Glutamatergic neuron (in vitro differentiated cells): ENCODE measurements at regions not wholly inside any gene's neighbourhood (a gene's known extent, or its start where the extent isn't known, plus 50 kb on each side); places are given as distances from the start of the nearest gene placed in this dataset.
"Not testable (repeated sequence)": the region's sequence is repeated elsewhere in the genome, so short reads cannot be mapped to it uniquely, and the experiment has no call there.

ENCODE experiments used
- DNase-seq: peaks from one replicate; pipeline ENCODE4 v3.0.0; 2022
- H3K27ac Mint-ChIP-seq: one replicate; pipeline ENCODE4 v1.8.0; 2020; ENCODE audit warnings: mild to moderate bottlenecking, mixed read lengths, inconsistent platforms; ENCODE audit not compliant: unreplicated experiment
- H3K27me3 Mint-ChIP-seq: one replicate; pipeline ENCODE4 v1.8.0; 2020; ENCODE audit warnings: mild to moderate bottlenecking, moderate library complexity, mixed read lengths, inconsistent platforms; ENCODE audit not compliant: unreplicated experiment
- H3K36me3 Mint-ChIP-seq: one replicate; pipeline ENCODE4 v1.8.0; 2020; ENCODE audit warnings: mild to moderate bottlenecking, mixed read lengths, inconsistent platforms; ENCODE audit not compliant: unreplicated experiment
- H3K4me1 Mint-ChIP-seq: one replicate; pipeline ENCODE4 v1.8.0; 2020; ENCODE audit warnings: mild to moderate bottlenecking, low read depth, mixed read lengths, inconsistent platforms; ENCODE audit not compliant: unreplicated experiment
- H3K4me3 Mint-ChIP-seq: one replicate; pipeline ENCODE4 v1.8.0; 2020; ENCODE audit warnings: mild to moderate bottlenecking, mixed read lengths, inconsistent platforms; ENCODE audit not compliant: unreplicated experiment
- H3K9me3 Mint-ChIP-seq: one replicate; pipeline ENCODE4 v1.8.0; 2020; ENCODE audit warnings: mild to moderate bottlenecking, moderate library complexity, mixed read lengths, inconsistent platforms; ENCODE audit not compliant: unreplicated experiment
- TF ChIP-seq, protein P1 (sequence below): fragments of 200-600 bp; sonication (generic); IDR thresholded peaks from one replicate; pipeline ENCODE4 v1.5.0; 2021; ENCODE audit not compliant: partially characterized antibody, unreplicated experiment

DNA sequence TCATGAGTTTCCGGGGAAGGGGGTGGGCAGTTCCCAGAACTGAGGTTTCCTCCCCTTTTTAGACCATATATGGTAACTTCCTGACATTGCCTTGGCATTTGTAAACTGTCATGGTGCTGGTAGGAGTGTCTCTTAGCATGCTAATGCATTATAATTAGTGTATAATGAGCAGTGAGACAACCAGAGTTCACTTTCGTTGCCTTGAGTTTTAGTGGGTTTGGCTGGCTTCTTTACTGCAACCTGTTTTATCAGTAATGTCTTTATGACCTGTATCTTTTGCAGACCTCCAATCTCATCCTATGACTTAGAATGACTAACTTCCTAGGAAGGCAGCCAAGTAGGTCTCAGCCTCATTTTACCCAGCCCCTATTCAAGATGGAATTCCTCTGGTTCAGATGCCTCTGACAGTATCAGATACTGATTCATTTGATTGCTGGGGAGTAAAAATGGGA is 447.3 kb downstream of the XIRP2 start:
- TF ChIP-seq, protein P1, sequence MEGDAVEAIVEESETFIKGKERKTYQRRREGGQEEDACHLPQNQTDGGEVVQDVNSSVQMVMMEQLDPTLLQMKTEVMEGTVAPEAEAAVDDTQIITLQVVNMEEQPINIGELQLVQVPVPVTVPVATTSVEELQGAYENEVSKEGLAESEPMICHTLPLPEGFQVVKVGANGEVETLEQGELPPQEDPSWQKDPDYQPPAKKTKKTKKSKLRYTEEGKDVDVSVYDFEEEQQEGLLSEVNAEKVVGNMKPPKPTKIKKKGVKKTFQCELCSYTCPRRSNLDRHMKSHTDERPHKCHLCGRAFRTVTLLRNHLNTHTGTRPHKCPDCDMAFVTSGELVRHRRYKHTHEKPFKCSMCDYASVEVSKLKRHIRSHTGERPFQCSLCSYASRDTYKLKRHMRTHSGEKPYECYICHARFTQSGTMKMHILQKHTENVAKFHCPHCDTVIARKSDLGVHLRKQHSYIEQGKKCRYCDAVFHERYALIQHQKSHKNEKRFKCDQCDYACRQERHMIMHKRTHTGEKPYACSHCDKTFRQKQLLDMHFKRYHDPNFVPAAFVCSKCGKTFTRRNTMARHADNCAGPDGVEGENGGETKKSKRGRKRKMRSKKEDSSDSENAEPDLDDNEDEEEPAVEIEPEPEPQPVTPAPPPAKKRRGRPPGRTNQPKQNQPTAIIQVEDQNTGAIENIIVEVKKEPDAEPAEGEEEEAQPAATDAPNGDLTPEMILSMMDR = no peak
- Mint-ChIP-seq H3K27ac (no peak overlapping the region), H3K9me3 (no peaks in the 10 kb centered on the region), H3K36me3 (no peaks in the 10 kb centered on the region), H3K4me1 (no peaks in the 10 kb centered on the region), H3K4me3 (no peak overlapping the region), H3K27me3 (no peaks in the 10 kb centered on the region)
- DNase-seq = no peak

GRCh38 chr2:167334146-167334742 is 446.0 kb downstream of the XIRP2 start:
- TF ChIP-seq, protein P1 = no peak
- Mint-ChIP-seq H3K27me3 (no peaks in the 10 kb centered on the region), H3K36me3 (no peaks in the 10 kb centered on the region), H3K4me1 (no peaks in the 10 kb centered on the region), H3K4me3 (no peak overlapping the region), H3K9me3 (no peaks in the 10 kb centered on the region), H3K27ac (no peak overlapping the region)
- DNase-seq = no peak

GRCh38 chr2:167333245-167333644 is 445.0 kb downstream of the XIRP2 start:
- Mint-ChIP-seq H3K27ac (no peak overlapping the region), H3K9me3 (no peaks in the 10 kb centered on the region), H3K4me3 (no peak overlapping the region), H3K36me3 (no peaks in the 10 kb centered on the region), H3K4me1 (no peaks in the 10 kb centered on the region), H3K27me3 (no peaks in the 10 kb centered on the region)
- DNase-seq = no peak
- TF ChIP-seq, protein P1 = no peak

GRCh38 chr2:167332358-167332757 is 444.1 kb downstream of the XIRP2 start:
- Mint-ChIP-seq H3K4me3 (no peak overlapping the region), H3K9me3 (no peaks in the 10 kb centered on the region), H3K4me1 (no peaks in the 10 kb centered on the region), H3K27me3 (no peaks in the 10 kb centered on the region), H3K27ac (no peak overlapping the region), H3K36me3 (no peaks in the 10 kb centered on the region)
- no peak for DNase-seq
- TF ChIP-seq, protein P1 = no peak

- TF ChIP-seq, protein P1 = peak; percentile 22
- Mint-ChIP-seq H3K27ac (no peak overlapping the region), H3K4me3 (no peak overlapping the region), H3K36me3 (no peaks in the 10 kb centered on the region), H3K9me3 (no peaks in the 10 kb centered on the region), H3K27me3 (no peaks in the 10 kb centered on the region), H3K4me1 (no peaks in the 10 kb centered on the region)
- peak; percentile 38 for DNase-seq
These were observed 443.5 kb downstream of the XIRP2 start for GRCh38 chr2:167331636-167332232.

- H3K4me1 Mint-ChIP-seq, H3K27me3 Mint-ChIP-seq, H3K9me3 Mint-ChIP-seq, H3K4me3 Mint-ChIP-seq, H3K27ac Mint-ChIP-seq, H3K36me3 Mint-ChIP-seq, DNase-seq: not testable (repeated sequence)
These were observed 440.5 kb downstream of the XIRP2 start for GRCh38 chr2:167328808-167329207.
